CD4-positive, alpha-beta T cell (primary cell): ENCODE measurements at regions not wholly inside any gene's neighbourhood (a gene's known extent, or its start where the extent isn't known, plus 50 kb on each side); places are given as distances from the start of the nearest gene placed in this dataset.

ENCODE experiments used
- ATAC-seq: fragments of 200-7000 bp; cut with Tn5 transposase; one replicate; pipeline ENCODE4 v1.10.0; 2022; ENCODE audit warnings: mild to moderate bottlenecking; ENCODE audit not compliant: poor library complexity
- CTCF ChIA-PET: fragments of 350-600 bp; sonication (Branson Sonifier 250); formaldehyde crosslinking; loops from one replicate; lab custom pipeline; 2021; ENCODE audit warnings: antibody characterized with exemption, inconsistent platforms; lab: Charles Lee
- POLR2A ChIA-PET: fragments of 350-600 bp; sonication (Branson Sonifier 250); formaldehyde crosslinking; loops from one replicate; lab custom pipeline; 2021; ENCODE audit warnings: antibody characterized with exemption, inconsistent platforms; lab: Charles Lee
- DNase-seq, 14 experiments: peaks; one replicate each; pipeline ENCODE4 v3.0.0-alpha.2; 2013 to 2020; ENCODE audit warnings: mixed read lengths in 2 of 14
- H3K27ac ChIP-seq, 2 donors: one replicate each; pipeline versions ENCODE4 v1.5.1 to v1.7.0; 2013; ENCODE audit warnings: low read length in 2 of 2, low read depth in 1 of 2, mild to moderate bottlenecking in 1 of 2
- H3K27me3 ChIP-seq, 2 experiments: 1 replicate in 1 of 2; 2 replicates in 1 of 2; pipeline versions ENCODE4 v1.6.1 to v1.7.0; 2013; ENCODE audit warnings: low read length in 2 of 2, control low read depth in 1 of 2, mild to moderate bottlenecking in 1 of 2, moderate library complexity in 1 of 2; ENCODE audit not compliant: insufficient read depth in 2 of 2, control insufficient read depth in 1 of 2
- H3K36me3 ChIP-seq: one replicate; pipeline ENCODE4 v1.6.1; 2013; ENCODE audit warnings: low read length, control low read depth; ENCODE audit not compliant: insufficient read depth
- H3K4me1 ChIP-seq: one replicate; pipeline ENCODE4 v1.6.1; 2013; ENCODE audit warnings: low read length, control low read depth; ENCODE audit not compliant: insufficient read depth
- H3K4me3 ChIP-seq: one replicate; pipeline ENCODE4 v1.5.1; 2013; ENCODE audit warnings: mild to moderate bottlenecking, low read length, moderate library complexity
- H3K9me3 ChIP-seq, 2 experiments: 1 replicate in 1 of 2; 2 replicates in 1 of 2; pipeline versions ENCODE4 v1.6.1 to v1.7.0; 2013; ENCODE audit warnings: low read length in 2 of 2, mild to moderate bottlenecking in 2 of 2, control low read depth in 1 of 2, moderate library complexity in 1 of 2; ENCODE audit not compliant: control insufficient read depth in 1 of 2, insufficient read depth in 1 of 2
- H3K27ac Mint-ChIP-seq: one replicate; pipeline ENCODE4 v1.8.0; 2020; ENCODE audit warnings: mixed read lengths
- H3K27me3 Mint-ChIP-seq: one replicate; pipeline ENCODE4 v1.8.0; 2021; ENCODE audit warnings: mixed read lengths
- H3K36me3 Mint-ChIP-seq: one replicate; pipeline ENCODE4 v1.8.0; 2021; ENCODE audit warnings: low read depth, mixed read lengths
- H3K4me1 Mint-ChIP-seq: one replicate; pipeline ENCODE4 v1.8.0; 2021; ENCODE audit warnings: low read depth, mixed read lengths
- H3K4me3 Mint-ChIP-seq: one replicate; pipeline ENCODE4 v1.8.0; 2020; ENCODE audit warnings: mild to moderate bottlenecking, mixed read lengths
- H3K9me3 Mint-ChIP-seq: one replicate; pipeline ENCODE4 v1.8.0; 2020; ENCODE audit warnings: mixed read lengths
- CTCF ChIP-seq: fragments of 200-600 bp; IDR thresholded peaks from one replicate; pipeline ENCODE4 v1.8.0; 2022; ENCODE audit warnings: antibody characterized with exemption, mild to moderate bottlenecking
- intact Hi-C, 2 experiments: fragments of 100-400 bp; cut with DNase I in 1 of 2; cut with micrococcal nuclease in 1 of 2; formaldehyde crosslinking; loops; one replicate each; pipeline versions ENCODE4 v1.15.1 to v1.9.0; 2023 to 2025; cut with DNase I, micrococcal nuclease

GRCh38 chr6:6841571-6841970 lies 253.1 kb downstream of the LY86 start:
- H3K4me1 ChIP-seq, result no peaks in the 10 kb centered on the region
- H3K36me3 Mint-ChIP-seq, result no peaks in the 10 kb centered on the region
- no peaks in the 10 kb centered on the region for H3K27me3 ChIP-seq
- POLR2A ChIA-PET, result no interaction called here
- H3K27ac Mint-ChIP-seq, result no peak overlapping the region
- H3K9me3 Mint-ChIP-seq, result peaks cover 7% of the 10 kb centered on the region
- ATAC-seq, result no peak
- CTCF ChIA-PET, result no interaction called here
- H3K4me3 ChIP-seq, result no peak overlapping the region
- DNase-seq, result no peak
- no peaks in the 10 kb centered on the region for H3K36me3 ChIP-seq
- intact Hi-C loops, result no loop called here
- TF ChIP-seq CTCF, result no peak
- H3K9me3 ChIP-seq, result peaks cover 3 to 8% of the 10 kb centered on the region in 2 experiments
- H3K27ac ChIP-seq, result no peak overlapping the region
- no peaks in the 10 kb centered on the region for H3K27me3 Mint-ChIP-seq
- H3K4me1 Mint-ChIP-seq, result no peaks in the 10 kb centered on the region
- no peak overlapping the region for H3K4me3 Mint-ChIP-seq

GRCh38 chr6:6842291-6842690 lies 253.8 kb downstream of the LY86 start:
- Mint-ChIP-seq H3K27me3 (no peaks in the 10 kb centered on the region), H3K9me3 (peaks cover 7% of the 10 kb centered on the region), H3K4me1 (no peaks in the 10 kb centered on the region), H3K27ac (no peak overlapping the region), H3K36me3 (no peaks in the 10 kb centered on the region), H3K4me3 (no peak overlapping the region)
- no peak for TF ChIP-seq CTCF
- no peak for DNase-seq
- CTCF ChIA-PET, result no interaction called here
- H3K27ac ChIP-seq, result no peak overlapping the region
- intact Hi-C loops, result no loop called here
- no peaks in the 10 kb centered on the region for H3K27me3 ChIP-seq
- no peaks in the 10 kb centered on the region for H3K4me1 ChIP-seq
- no peak overlapping the region for H3K4me3 ChIP-seq
- no peak for ATAC-seq
- POLR2A ChIA-PET, result no interaction called here
- no peaks in the 10 kb centered on the region for H3K36me3 ChIP-seq
- peaks cover 8% of the 10 kb centered on the region in 2 experiments for H3K9me3 ChIP-seq

GRCh38 chr6:6843057-6843627 lies 254.6 kb downstream of the LY86 start:
- TF ChIP-seq CTCF, result no peak
- Histone ChIP-seq H3K9me3 (peaks cover 8 to 11% of the 10 kb centered on the region in 2 experiments), H3K4me3 (no peak overlapping the region), H3K27ac (no peak overlapping the region), H3K27me3 (no peaks in the 10 kb centered on the region), H3K4me1 (no peaks in the 10 kb centered on the region), H3K36me3 (no peaks in the 10 kb centered on the region)
- H3K27me3 Mint-ChIP-seq, result no peaks in the 10 kb centered on the region
- H3K9me3 Mint-ChIP-seq, result peaks cover 7% of the 10 kb centered on the region
- ChIA-PET POLR2A (interaction anchor here (0.7 to 0.8 kb wide), 2 partner anchors 9 to 22 kb away, joined by 3 to 5 read pairs; no protein-coding TSS in a partner anchor), CTCF (no interaction called here)
- H3K36me3 Mint-ChIP-seq, result no peaks in the 10 kb centered on the region
- no peak overlapping the region for H3K4me3 Mint-ChIP-seq
- no peak overlapping the region for H3K27ac Mint-ChIP-seq
- no peak for DNase-seq
- no peaks in the 10 kb centered on the region for H3K4me1 Mint-ChIP-seq
- intact Hi-C loops, result no loop called here
- ATAC-seq, result no peak
